ENCODE measurements at regions not wholly inside any gene's neighbourhood (a gene's known extent, or its start where the extent isn't known, plus 50 kb on each side); places are given as distances from the start of the nearest gene placed in this dataset.

DNA sequence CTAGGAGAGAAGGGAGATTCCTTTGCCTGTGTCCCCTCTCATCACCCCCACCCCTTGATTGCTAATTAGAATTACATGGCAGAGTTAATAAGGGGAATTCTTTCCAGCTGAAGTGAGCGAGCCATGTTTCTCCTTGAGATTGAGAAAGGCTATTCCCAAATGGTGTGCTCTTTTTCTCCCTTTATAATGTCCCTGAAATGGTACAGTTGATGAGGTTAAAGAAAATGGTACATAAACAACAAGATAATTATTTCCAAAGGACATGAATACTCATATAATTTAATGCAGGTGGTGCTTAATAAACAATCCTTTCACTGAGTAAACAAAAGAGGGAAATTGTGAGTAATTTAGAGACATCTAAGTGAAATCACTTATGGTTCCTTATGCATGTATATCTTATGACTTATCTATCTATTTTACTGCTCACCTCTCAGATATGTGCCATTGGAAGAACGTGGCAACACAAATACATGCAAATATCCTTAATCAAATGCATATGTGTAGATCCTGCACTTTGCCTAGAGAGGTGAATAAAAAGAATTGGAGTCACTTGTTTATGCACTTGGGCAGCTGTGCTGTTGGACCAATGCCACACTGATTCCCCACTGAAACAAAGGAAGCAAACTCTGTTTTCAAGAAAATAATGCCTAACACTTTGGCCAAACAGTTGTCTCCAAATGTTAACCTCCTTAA, 106.6 kb upstream of the WDR44 start:
- TF ChIP-seq TCF12 (IDR thresholded peaks at IDR 0.05) (no peak), TCF12 (CRISPR knock-in tag; IDR thresholded peaks at IDR 0.05) (no peak), TCF7L2 (IDR thresholded peaks at IDR 0.05; ENCODE audit: low read depth, low read length) (no peak), BRD4 (CRISPR knock-in tag; IDR thresholded peaks at IDR 0.05) (no peak), CREB1 (IDR thresholded peaks at IDR 0.05) (no peak), CREB1 (CRISPR knock-in tag; IDR thresholded peaks at IDR 0.05) (no peak), ZFP36 (IDR thresholded peaks at IDR 0.05; ENCODE audit: borderline replicate concordance, low read depth, low read length, partially characterized antibody) (no peak), ZNF124 (CRISPR knock-in tag; IDR thresholded peaks at IDR 0.05) (no peak), EZH2 (conservative IDR thresholded peaks at IDR 0.05; ENCODE audit: low read depth, low read length) (no peak), ZNF777 (CRISPR knock-in tag; IDR thresholded peaks at IDR 0.05) (no peak), ZNF232 (CRISPR knock-in tag; IDR thresholded peaks at IDR 0.05; ENCODE audit: borderline replicate concordance) (no peak)
- TF ChIP-seq, protein P1, sequence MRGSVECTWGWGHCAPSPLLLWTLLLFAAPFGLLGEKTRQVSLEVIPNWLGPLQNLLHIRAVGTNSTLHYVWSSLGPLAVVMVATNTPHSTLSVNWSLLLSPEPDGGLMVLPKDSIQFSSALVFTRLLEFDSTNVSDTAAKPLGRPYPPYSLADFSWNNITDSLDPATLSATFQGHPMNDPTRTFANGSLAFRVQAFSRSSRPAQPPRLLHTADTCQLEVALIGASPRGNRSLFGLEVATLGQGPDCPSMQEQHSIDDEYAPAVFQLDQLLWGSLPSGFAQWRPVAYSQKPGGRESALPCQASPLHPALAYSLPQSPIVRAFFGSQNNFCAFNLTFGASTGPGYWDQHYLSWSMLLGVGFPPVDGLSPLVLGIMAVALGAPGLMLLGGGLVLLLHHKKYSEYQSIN (CRISPR knock-in tag; IDR thresholded peaks at IDR 0.05; ENCODE audit: borderline replicate concordance) = no peak
- TF ChIP-seq, protein P2, sequence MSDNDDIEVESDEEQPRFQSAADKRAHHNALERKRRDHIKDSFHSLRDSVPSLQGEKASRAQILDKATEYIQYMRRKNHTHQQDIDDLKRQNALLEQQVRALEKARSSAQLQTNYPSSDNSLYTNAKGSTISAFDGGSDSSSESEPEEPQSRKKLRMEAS (IDR thresholded peaks at IDR 0.05) = no peak
- TF ChIP-seq, protein P3, sequence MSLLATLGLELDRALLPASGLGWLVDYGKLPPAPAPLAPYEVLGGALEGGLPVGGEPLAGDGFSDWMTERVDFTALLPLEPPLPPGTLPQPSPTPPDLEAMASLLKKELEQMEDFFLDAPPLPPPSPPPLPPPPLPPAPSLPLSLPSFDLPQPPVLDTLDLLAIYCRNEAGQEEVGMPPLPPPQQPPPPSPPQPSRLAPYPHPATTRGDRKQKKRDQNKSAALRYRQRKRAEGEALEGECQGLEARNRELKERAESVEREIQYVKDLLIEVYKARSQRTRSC (CRISPR knock-in tag; IDR thresholded peaks at IDR 0.05; ENCODE audit: low read depth) = no peak
- TF ChIP-seq, protein P4, sequence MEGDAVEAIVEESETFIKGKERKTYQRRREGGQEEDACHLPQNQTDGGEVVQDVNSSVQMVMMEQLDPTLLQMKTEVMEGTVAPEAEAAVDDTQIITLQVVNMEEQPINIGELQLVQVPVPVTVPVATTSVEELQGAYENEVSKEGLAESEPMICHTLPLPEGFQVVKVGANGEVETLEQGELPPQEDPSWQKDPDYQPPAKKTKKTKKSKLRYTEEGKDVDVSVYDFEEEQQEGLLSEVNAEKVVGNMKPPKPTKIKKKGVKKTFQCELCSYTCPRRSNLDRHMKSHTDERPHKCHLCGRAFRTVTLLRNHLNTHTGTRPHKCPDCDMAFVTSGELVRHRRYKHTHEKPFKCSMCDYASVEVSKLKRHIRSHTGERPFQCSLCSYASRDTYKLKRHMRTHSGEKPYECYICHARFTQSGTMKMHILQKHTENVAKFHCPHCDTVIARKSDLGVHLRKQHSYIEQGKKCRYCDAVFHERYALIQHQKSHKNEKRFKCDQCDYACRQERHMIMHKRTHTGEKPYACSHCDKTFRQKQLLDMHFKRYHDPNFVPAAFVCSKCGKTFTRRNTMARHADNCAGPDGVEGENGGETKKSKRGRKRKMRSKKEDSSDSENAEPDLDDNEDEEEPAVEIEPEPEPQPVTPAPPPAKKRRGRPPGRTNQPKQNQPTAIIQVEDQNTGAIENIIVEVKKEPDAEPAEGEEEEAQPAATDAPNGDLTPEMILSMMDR (CRISPR knock-in tag; IDR thresholded peaks at IDR 0.05) = no peak
- TF ChIP-seq, protein P5, sequence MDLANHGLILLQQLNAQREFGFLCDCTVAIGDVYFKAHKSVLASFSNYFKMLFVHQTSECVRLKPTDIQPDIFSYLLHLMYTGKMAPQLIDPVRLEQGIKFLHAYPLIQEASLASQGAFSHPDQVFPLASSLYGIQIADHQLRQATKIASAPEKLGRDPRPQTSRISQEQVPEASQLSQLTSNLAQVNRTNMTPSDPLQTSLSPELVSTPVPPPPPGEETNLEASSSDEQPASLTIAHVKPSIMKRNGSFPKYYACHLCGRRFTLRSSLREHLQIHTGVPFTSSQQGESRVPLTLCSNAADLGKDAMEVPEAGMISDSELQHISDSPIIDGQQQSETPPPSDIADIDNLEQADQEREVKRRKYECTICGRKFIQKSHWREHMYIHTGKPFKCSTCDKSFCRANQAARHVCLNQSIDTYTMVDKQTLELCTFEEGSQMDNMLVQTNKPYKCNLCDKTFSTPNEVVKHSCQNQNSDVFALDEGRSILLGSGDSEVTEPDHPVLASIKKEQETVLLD (CRISPR knock-in tag; IDR thresholded peaks at IDR 0.05; ENCODE audit: low read depth) = no peak

Data from HepG2 (cell line).